HCT116 (cell line): ENCODE measurements at regions not wholly inside any gene's neighbourhood (a gene's known extent, or its start where the extent isn't known, plus 50 kb on each side); places are given as distances from the start of the nearest gene placed in this dataset.

Source experiments
- ATAC-seq: fragments of 200-7000 bp; cut with Tn5 transposase; 2 replicates; pipeline ENCODE4 v1.9.1; 2020; ENCODE audit warnings: mild to moderate bottlenecking, moderate library complexity
- BruUV-seq: library from RNA; stranded (reverse); fragments of 400-500 nt; replicated peaks from 2 replicates; lab custom pipeline; 2021; lab: Mats Ljungman, UMichigan
- CTCF ChIA-PET: fragments of 300-600 bp; sonication (Branson Sonifier 250); formaldehyde crosslinking; loops from one replicate; lab custom pipeline; 2021; ENCODE audit warnings: antibody characterized with exemption; lab: Charles Lee
- POLR2A ChIA-PET: fragments of 300-600, 350-600 bp; sonication (Branson Sonifier 250); formaldehyde crosslinking; loops from one replicate; lab custom pipeline; 2021; ENCODE audit warnings: antibody characterized with exemption; lab: Charles Lee
- RAD21 ChIA-PET, 2 experiments: fragments of 300-600 bp; sonication (Branson Sonifier 250); formaldehyde crosslinking; loops; one replicate each; lab custom pipeline; 2023; ENCODE audit warnings: low total read pairs in 2 of 2; ENCODE audit not compliant: uncharacterized antibody in 2 of 2, unreplicated experiment in 2 of 2, low non-redundant PET in 1 of 2; lab: Charles Lee
- DNase-seq: peaks from one replicate; pipeline ENCODE4 v3.0.0-alpha.2; 2010; ENCODE audit warnings: low read depth, low spot score
- H2AFZ ChIP-seq: fragments of 200-600 bp; shearing (Covaris generic), sonication (generic); 2 replicates; pipeline ENCODE4 v1.6.1; 2017; ENCODE audit warnings: low read depth, mixed run types, mixed read lengths, antibody characterized with exemption, low read length; ENCODE audit not compliant: poor library complexity, severe bottlenecking
- H3K27ac ChIP-seq: 2 replicates; pipeline ENCODE4 v1.5.1; 2012; ENCODE audit warnings: low read depth, low read length
- H3K27me3 ChIP-seq: fragments of 200-600 bp; sonication (generic); 2 replicates; pipeline ENCODE4 v1.6.1; 2016; ENCODE audit warnings: mixed run types, low read length, mixed read lengths; ENCODE audit not compliant: insufficient read depth
- H3K36me3 ChIP-seq, 2 experiments: fragments of 200-500 bp in 1 of 2; fragments of 200-600 bp in 1 of 2; sonication (Bioruptor generic) in 1 of 2; sonication (generic) in 1 of 2; 2 replicates each; pipeline versions ENCODE4 v1.5.1 to v1.6.1; 2014 to 2016; ENCODE audit warnings: low read length in 2 of 2, inconsistent platforms in 1 of 2, mixed read lengths in 1 of 2, mixed run types in 1 of 2; ENCODE audit not compliant: insufficient read depth in 2 of 2, control insufficient read depth in 1 of 2
- H3K4me1 ChIP-seq, 2 experiments: fragments of 200-600 bp in 1 of 2; sonication (generic) in 1 of 2; 2 replicates each; pipeline versions ENCODE4 v1.5.1 to v1.6.1; 2012 to 2017; ENCODE audit warnings: low read length in 2 of 2, inconsistent platforms in 1 of 2, mild to moderate bottlenecking in 1 of 2, mixed read lengths in 1 of 2, mixed run types in 1 of 2, moderate library complexity in 1 of 2; ENCODE audit not compliant: insufficient read depth in 2 of 2, control insufficient read depth in 1 of 2
- H3K4me2 ChIP-seq: fragments of 200-600 bp; sonication (generic); 2 replicates; pipeline ENCODE4 v1.6.1; 2017; ENCODE audit warnings: mixed run types, low read length, mixed read lengths
- H3K4me3 ChIP-seq, 2 experiments: fragments of 200-600 bp in 1 of 2; sonication (generic) in 1 of 2; replicated peaks in 1 of 2; 2 replicates each; pipeline ENCODE4 v1.5.1; 2011 to 2016; ENCODE audit warnings: low read length in 2 of 2, control low read depth in 1 of 2, low read depth in 1 of 2, mild to moderate bottlenecking in 1 of 2, mixed read lengths in 1 of 2, mixed run types in 1 of 2
- H3K79me2 ChIP-seq: fragments of 200-600 bp; sonication (generic); 2 replicates; pipeline ENCODE4 v1.6.1; 2017; ENCODE audit warnings: mild to moderate bottlenecking, mixed run types, low read length, moderate library complexity, mixed read lengths; ENCODE audit not compliant: insufficient read depth
- H3K9ac ChIP-seq: fragments of 200-600 bp; sonication (generic); 2 replicates; pipeline ENCODE4 v1.6.1; 2016; ENCODE audit warnings: low read length, mixed read lengths
- H3K9me2 ChIP-seq: fragments of 200-600 bp; sonication (generic), shearing (Covaris generic); 2 replicates; pipeline ENCODE4 v1.6.1; 2017; ENCODE audit warnings: mixed run types, mild to moderate bottlenecking, moderate library complexity; ENCODE audit not compliant: insufficient read depth
- H3K9me3 ChIP-seq, 2 experiments: fragments of 200-500 bp in 1 of 2; fragments of 200-600 bp in 1 of 2; sonication (Bioruptor generic) in 1 of 2; sonication (generic) in 1 of 2; 2 replicates each; pipeline ENCODE4 v1.6.1; 2014 to 2017; ENCODE audit warnings: low read length in 2 of 2, mixed read lengths in 2 of 2, inconsistent platforms in 1 of 2, low read depth in 1 of 2, mild to moderate bottlenecking in 1 of 2, mixed run types in 1 of 2, moderate library complexity in 1 of 2; ENCODE audit not compliant: control insufficient read depth in 1 of 2, insufficient read depth in 1 of 2
- H4K20me1 ChIP-seq: fragments of 200-600 bp; sonication (generic), shearing (Covaris generic); 2 replicates; pipeline ENCODE4 v1.6.1; 2017; ENCODE audit warnings: mixed run types, mild to moderate bottlenecking, moderate library complexity; ENCODE audit not compliant: insufficient read depth
- CEBPB ChIP-seq: IDR thresholded peaks from 2 replicates; pipeline ENCODE4 v1.6.1; 2012; ENCODE audit warnings: low read depth
- EGR1 ChIP-seq: IDR thresholded peaks from 2 replicates; pipeline ENCODE4 v1.6.1; 2012; ENCODE audit warnings: low read depth
- ELF1 ChIP-seq: IDR thresholded peaks from 2 replicates; pipeline ENCODE4 v1.6.1; 2012; ENCODE audit warnings: low read depth, borderline replicate concordance
- EZH2 ChIP-seq: fragments of 200-600 bp; sonication (generic); IDR thresholded peaks from 2 replicates; pipeline ENCODE4 v1.6.1; 2017; ENCODE audit warnings: antibody characterized with exemption, mixed run types
- EZH2phosphoT487 ChIP-seq: fragments of 200-600 bp; IDR thresholded peaks from 2 replicates; pipeline ENCODE4 v1.6.1; 2018; ENCODE audit warnings: antibody characterized with exemption, borderline replicate concordance
- FOSL1 ChIP-seq: IDR thresholded peaks from 2 replicates; pipeline ENCODE4 v1.6.1; 2012; ENCODE audit warnings: low read depth
- JUND ChIP-seq: IDR thresholded peaks from 2 replicates; pipeline ENCODE4 v1.6.1; 2012
- POLR2A ChIP-seq: IDR thresholded peaks from 2 replicates; pipeline ENCODE4 v1.7.0; 2011; ENCODE audit warnings: borderline replicate concordance; ENCODE audit not compliant: insufficient read depth, insufficient read length; ENCODE audit errors: extremely low read depth
- POLR2AphosphoS5 ChIP-seq: IDR thresholded peaks from 2 replicates; pipeline ENCODE4 v1.6.1; 2011; ENCODE audit warnings: mild to moderate bottlenecking, low read depth, low read length, moderate library complexity
- RAD21 ChIP-seq: IDR thresholded peaks from 2 replicates; pipeline ENCODE4 v1.6.1; 2012; ENCODE audit warnings: low read depth, mild to moderate bottlenecking
- SIN3A ChIP-seq: IDR thresholded peaks from 2 replicates; pipeline ENCODE4 v1.6.1; 2012; ENCODE audit warnings: low read depth
- SP1 ChIP-seq: IDR thresholded peaks from 2 replicates; pipeline ENCODE4 v1.6.1; 2012; ENCODE audit warnings: low read depth
- TCF7L2 ChIP-seq: IDR thresholded peaks from 2 replicates; pipeline ENCODE4 v1.7.0; 2011; ENCODE audit warnings: borderline replicate concordance, inconsistent platforms; ENCODE audit not compliant: insufficient read depth, insufficient read length; ENCODE audit errors: extremely low read depth
- YY1 ChIP-seq: IDR thresholded peaks from 2 replicates; pipeline ENCODE4 v1.6.1; 2011; ENCODE audit warnings: low read length, low read depth, moderate library complexity, mild to moderate bottlenecking; ENCODE audit not compliant: insufficient replicate concordance; ENCODE audit errors: extremely low read depth
- ZFX ChIP-seq: fragments of 450-650 bp; IDR thresholded peaks from 2 replicates; pipeline ENCODE4 v1.6.1; 2017
- ZNF274 ChIP-seq: fragments of 200-500 bp; sonication (Bioruptor generic); IDR thresholded peaks from 2 replicates; pipeline ENCODE4 v1.6.1; 2014; ENCODE audit warnings: mild to moderate bottlenecking, low read depth, low read length, inconsistent platforms
- intact Hi-C: fragments of 100-400 bp; cut with micrococcal nuclease; formaldehyde crosslinking; loops from 2 replicates; pipeline ENCODE4 v1.10.0; 2022
- TF ChIP-seq, protein P1 (sequence below): IDR thresholded peaks from 2 replicates; pipeline ENCODE4 v1.6.1; 2012
- TF ChIP-seq, protein P2 (sequence below): IDR thresholded peaks from 2 replicates; pipeline ENCODE4 v1.6.1; 2011; ENCODE audit warnings: mild to moderate bottlenecking, low read length, moderate library complexity; ENCODE audit not compliant: insufficient replicate concordance; ENCODE audit errors: extremely low read depth

GRCh38 chr20:24359321-24360027 is 110.0 kb upstream of the SYNDIG1 start:
- no peak overlapping the region for H3K27ac ChIP-seq
- no peak for ATAC-seq
- intact Hi-C loops, result no loop called here
- CTCF ChIA-PET, result no interaction called here
- H3K4me2 ChIP-seq, result no peak overlapping the region
- no peak overlapping the region for H2AFZ ChIP-seq
- H3K9me3 ChIP-seq, result peaks cover 0 to 8% of the 10 kb centered on the region in 2 experiments; a peak in 2 of 4 replicates
- H3K9ac ChIP-seq, result no peak overlapping the region
- no peaks in the 10 kb centered on the region for H3K79me2 ChIP-seq
- H3K27me3 ChIP-seq, result no peaks in the 10 kb centered on the region
- no peak for TF ChIP-seq POLR2AphosphoS5
- no peak for TF ChIP-seq EGR1
- TF ChIP-seq SIN3A, result no peak
- TF ChIP-seq ZNF274, result no peak
- TF ChIP-seq ELF1, result no peak
- TF ChIP-seq, protein P1, sequence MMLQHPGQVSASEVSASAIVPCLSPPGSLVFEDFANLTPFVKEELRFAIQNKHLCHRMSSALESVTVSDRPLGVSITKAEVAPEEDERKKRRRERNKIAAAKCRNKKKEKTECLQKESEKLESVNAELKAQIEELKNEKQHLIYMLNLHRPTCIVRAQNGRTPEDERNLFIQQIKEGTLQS, result no peak
- no peak for TF ChIP-seq EZH2
- no peak for TF ChIP-seq RAD21
- TF ChIP-seq FOSL1, result no peak
- TF ChIP-seq YY1, result no peak
- TF ChIP-seq, protein P2, sequence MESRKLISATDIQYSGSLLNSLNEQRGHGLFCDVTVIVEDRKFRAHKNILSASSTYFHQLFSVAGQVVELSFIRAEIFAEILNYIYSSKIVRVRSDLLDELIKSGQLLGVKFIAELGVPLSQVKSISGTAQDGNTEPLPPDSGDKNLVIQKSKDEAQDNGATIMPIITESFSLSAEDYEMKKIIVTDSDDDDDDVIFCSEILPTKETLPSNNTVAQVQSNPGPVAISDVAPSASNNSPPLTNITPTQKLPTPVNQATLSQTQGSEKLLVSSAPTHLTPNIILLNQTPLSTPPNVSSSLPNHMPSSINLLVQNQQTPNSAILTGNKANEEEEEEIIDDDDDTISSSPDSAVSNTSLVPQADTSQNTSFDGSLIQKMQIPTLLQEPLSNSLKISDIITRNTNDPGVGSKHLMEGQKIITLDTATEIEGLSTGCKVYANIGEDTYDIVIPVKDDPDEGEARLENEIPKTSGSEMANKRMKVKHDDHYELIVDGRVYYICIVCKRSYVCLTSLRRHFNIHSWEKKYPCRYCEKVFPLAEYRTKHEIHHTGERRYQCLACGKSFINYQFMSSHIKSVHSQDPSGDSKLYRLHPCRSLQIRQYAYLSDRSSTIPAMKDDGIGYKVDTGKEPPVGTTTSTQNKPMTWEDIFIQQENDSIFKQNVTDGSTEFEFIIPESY, result no peak
- no peak for TF ChIP-seq EZH2phosphoT487
- no peak for TF ChIP-seq SP1
- no peak for TF ChIP-seq JUND
- TF ChIP-seq TCF7L2, result no peak
- no peak for TF ChIP-seq CEBPB
- TF ChIP-seq POLR2A, result no peak
- TF ChIP-seq ZFX, result no peak
- TF ChIP-seq, all 23 proteins: peak for 0
- Histone ChIP-seq H3K9me2 (no peaks in the 10 kb centered on the region), H3K36me3 (no peaks in the 10 kb centered on the region), H3K4me3 (no peak overlapping the region), H3K4me1 (no peaks in the 10 kb centered on the region), H4K20me1 (no peaks in the 10 kb centered on the region)
- BruUV-seq, result no TSS peak
- ChIA-PET RAD21 (no interaction called here), POLR2A (no interaction called here)
- no peak for DNase-seq
